ENCODE measurements at regions not wholly inside any gene's neighbourhood (a gene's known extent, or its start where the extent isn't known, plus 50 kb on each side); places are given as distances from the start of the nearest gene placed in this dataset.
"Not testable (repeated sequence)": the region's sequence is repeated elsewhere in the genome, so short reads cannot be mapped to it uniquely, and the experiment has no call there.

DNA sequence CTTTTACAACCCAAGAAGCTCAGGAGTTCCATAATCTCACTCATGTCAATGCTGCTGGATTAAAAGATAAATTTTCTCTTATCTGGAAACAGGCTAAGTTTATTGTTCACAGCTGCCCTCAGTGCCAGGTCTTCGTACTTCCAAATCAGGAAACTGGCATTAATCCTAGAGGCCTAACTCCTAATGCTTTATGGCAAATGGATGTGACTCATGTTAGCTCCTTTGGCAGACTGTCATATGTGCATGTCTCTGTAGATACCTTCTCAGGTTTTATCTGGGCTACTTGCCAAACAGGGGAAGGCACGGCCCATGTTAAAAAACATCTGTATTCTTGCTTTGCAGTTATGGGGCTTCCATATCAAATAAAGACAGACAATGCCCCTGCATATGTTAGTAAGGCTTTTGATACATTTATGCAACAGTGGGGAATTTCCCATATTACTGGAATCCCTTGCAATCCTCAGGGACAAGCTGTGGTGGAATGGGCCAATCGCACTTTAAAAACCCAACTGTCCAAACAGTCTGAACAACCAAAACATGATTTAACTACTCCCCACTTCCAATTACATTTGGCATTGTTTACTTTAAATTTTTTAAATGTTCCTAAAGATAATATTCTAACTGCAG, 570.8 kb upstream of the PTGER4 start:
- H3K4me3 ChIP-seq: not testable (repeated sequence)
- H3K27ac ChIP-seq: peak overlapping the region in 5 of 21 experiments; percentile 9 to 59 (median 42)

DNA sequence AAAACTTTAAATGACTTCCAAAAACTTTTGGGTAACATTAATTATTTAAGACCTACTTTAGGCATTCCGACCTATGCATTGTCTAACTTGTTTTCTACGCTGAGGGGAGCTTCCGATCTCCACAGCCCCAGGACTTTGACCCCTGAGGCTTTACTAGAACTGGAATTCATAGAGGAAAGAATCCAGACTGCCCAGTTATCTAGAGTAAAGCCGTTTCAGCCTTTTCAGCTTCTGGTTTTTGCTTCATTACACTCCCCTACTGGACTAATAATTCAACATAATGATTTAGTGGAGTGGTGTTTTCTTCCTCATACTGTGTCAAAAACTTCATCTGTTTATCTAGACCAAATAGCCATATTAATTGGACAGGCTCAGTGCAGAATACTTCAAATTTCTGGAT, 571.9 kb upstream of the PTGER4 start:
- not testable (repeated sequence) for H3K27ac ChIP-seq, H3K4me3 ChIP-seq

DNA sequence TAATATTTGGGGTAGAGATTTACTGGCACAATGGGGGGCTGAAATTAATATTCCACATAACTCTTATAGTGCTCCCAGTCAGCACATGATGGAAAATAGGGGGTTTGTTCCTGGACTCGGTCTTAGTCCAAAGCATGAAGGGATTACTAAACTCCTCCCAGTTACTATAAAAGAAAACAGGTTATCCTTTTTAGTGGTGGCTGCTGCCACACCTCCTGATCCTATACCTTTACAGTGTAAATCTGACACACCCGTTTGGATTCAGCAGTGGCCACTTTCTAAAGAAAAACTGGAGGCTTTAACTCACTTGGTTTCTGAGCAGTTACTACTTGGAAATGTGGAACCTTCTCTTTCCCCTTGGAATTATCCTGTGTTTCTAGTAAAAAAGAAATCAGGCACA, 572.9 kb upstream of the PTGER4 start:
- H3K27ac ChIP-seq: no peak overlapping the region
- H3K4me3 ChIP-seq: no peak overlapping the region

DNA sequence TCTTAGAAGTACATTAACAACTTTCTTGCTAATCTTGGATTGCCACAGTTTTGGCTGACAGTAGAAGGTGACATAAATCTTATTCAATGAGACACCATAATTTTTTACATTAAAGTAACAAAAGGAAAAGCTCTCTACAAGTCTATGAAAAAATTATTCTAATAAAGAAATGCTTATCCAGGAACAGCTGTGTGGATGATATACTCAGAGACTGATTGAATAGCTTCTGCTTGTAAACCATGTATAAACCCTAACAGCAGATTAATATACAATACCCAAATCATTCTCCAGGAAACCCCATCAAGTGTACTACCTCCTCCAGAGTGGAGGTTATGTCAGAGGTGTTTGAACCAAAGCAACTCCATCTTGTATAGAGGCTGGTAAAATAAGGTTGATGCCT, 581.4 kb upstream of the PTGER4 start:
- Histone ChIP-seq H3K27ac (no peak overlapping the region), H3K4me3 (no peak overlapping the region)

DNA sequence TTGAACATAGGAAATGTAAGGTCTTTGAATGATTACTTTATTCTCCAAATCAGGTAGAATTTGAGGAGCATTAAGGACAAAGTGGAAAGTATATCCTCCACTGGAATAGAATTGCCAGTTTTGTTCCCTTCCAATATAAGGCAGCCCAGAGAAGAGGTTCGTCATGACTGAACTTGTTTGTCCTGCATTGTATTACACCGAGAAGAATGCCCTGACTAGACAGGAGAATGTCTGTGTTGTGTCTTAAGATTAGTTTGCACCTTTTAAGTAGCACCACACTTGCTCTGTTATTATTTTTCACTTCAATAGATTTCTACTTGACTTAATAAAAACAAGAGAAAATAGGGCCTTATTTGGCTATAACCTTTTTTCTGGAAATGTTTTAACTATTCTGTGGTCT, 586.2 kb upstream of the PTGER4 start:
- Histone ChIP-seq H3K4me3 (no peak overlapping the region), H3K27ac (no peak overlapping the region)

DNA sequence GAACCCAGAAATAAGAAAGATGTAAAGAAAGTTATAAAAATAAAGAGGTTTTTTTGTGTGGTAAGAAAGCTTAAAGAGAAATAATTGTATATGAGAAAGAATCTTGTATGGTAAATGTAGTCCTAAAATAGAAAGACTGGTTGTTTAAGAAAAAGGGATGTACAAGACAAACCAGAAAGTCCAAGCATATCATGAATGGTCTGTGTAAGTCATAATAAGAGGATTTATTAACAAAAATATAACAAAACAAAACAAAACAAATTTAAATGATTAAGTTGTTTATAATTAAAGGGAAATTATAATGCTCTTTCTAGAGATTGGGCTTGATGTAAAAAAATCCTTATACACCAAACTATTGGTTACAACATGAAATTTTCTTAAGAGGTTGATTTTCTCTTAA, 590.4 kb upstream of the PTGER4 start:
- Histone ChIP-seq H3K4me3 (no peak overlapping the region), H3K27ac (no peak overlapping the region)

DNA sequence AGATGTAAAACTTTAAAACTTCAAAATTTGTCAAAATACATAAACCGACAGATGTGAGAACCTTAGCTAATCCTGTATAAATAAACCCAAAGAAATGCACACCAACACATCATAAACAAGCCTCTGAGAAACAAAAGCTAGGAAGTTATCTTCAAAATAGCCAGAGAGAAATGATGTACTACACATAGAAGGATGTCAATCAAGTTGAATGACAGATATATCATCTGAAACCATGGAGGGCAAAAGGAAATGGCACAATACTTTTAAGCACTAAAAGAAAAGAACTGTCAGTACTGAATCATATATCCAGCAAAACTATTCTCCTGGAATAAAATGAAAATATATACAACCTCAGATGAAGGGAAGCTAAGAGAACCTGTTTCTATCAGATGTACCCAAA, 595.1 kb upstream of the PTGER4 start:
- no peak overlapping the region for H3K27ac ChIP-seq
- H3K4me3 ChIP-seq: no peak overlapping the region

DNA sequence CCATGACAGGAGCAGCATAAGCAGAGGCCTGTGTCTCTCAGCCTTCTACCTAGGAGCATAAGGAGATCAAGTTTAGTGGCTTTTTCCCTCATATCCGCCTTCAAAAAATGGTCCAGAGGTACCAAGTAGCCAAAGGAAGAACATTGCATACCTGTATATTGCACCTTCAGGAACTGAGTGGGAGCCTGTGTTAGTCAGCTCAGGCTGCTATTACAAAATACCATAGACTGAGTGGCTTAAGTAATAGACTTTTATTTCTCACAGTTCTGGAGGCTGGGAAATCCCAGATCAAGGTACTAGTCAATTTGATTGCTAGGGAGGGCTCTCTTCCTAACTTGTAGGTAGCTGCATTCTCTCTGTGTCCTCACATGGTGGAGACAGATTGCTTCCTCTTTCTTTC, 597.4 kb upstream of the PTGER4 start:
- Histone ChIP-seq H3K27ac (no peak overlapping the region), H3K4me3 (no peak overlapping the region)

DNA sequence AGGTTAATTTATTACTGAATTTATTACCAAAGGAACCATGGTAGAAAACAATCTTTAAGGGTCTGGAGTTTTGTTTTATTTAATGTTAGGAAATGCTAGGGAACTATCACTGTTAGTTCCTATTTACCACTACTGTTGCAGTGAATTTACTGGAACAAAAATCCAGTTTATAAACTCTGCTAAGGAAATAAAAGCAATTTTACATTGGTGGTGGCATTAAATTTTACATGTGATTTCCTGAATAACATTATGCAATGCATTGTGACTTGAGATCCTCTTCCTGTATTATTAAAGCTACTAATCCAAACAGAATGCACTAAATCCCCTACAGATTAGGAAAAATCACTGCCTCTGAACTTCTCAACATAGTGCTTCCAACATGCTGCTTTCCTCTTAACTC, 599.5 kb upstream of the PTGER4 start:
- Histone ChIP-seq H3K27ac (no peak overlapping the region), H3K4me3 (no peak overlapping the region)

DNA sequence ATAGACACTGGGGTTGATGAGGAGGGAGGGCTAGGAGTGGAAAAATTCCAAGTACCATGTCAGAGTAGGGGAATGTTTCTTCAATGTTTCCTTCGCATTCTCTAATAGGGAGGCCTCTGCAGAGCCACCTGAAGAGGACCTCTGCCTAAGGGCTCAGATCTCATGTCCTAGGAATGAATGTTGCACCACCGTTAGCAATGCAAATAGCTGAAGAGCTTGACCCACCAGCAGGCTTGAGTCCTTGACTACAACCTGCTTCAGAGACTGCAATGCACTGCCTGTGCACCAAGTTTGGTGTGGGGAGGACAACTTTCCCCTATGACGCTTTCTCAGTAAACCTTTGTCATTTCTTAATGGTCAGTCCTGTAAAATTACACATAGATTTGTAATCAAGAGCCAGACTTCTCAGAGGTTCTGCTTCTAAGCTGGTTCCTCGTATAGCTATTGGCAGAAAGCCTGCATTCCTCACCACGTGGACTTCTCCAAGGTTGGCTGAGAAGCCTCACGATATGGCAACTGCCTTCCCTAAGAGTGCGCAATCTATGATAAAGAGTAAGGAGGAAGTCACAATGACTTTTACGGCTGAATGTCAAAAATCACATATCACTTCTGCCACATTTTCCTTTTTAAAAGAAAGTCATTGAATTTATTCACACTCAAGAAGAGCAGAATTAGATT, 600.7 kb upstream of the PTGER4 start:
- no peak overlapping the region for H3K4me3 ChIP-seq
- no peak overlapping the region for H3K27ac ChIP-seq

DNA sequence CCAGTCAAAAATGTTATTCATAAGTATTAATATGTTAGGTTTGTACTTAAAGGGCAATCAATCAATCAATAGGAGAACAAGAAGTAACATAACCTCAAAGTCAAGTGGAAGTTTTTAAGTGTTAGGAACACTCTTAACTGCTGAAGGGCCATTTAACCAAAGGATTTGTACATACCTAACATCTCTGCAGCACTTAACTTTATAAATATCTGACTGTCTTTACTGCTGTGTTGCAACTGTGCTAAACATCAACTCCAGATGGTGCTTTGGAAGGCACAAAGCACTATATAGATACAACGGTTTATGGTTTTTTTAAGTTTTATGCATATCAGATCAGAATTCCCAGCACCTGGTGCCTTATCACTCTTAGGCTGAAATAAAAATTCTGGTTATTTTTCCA, 604.9 kb upstream of the PTGER4 start:
- H3K27ac ChIP-seq: no peak overlapping the region
- no peak overlapping the region for H3K4me3 ChIP-seq

DNA sequence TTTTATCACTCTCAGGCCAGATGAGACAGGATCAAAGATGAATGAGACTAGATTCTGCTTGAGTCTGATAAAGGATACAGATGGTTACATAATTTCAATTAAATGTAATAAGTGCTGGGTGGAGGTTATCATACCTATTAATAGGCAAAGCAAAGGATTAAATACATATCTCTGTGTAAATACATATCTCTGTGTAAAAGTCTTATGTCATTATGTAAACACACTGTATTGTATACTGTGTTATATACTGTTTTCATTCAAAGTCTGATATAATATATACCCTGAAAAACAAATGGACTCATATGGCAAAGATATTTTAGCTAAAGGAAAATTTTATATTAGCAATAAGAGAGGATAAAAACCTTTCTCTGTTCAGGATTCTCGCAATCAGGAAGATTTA, 605.8 kb upstream of the PTGER4 start:
- H3K4me3 ChIP-seq: no peak overlapping the region
- no peak overlapping the region for H3K27ac ChIP-seq

DNA sequence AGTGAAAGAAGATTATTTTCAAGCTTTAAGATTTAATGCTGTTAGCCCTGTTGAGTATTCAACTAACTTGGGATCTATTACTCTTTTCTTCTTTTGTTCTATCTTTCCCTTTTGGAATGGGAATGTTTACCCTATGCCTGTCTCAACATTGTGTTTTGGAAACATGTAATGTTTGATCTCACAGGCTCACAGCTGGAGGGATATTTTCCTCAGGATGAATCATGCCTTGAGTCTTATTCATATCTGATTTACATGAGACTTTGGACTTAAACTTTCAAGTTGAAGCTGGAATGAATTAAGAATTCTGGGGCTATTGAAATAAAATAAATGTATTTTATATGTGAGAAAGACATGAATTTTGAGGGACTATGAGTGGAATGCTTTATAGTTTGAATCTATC, 607.8 kb upstream of the PTGER4 start:
- Histone ChIP-seq H3K27ac (peak overlapping the region in 6 of 21 experiments; percentile 30 to 75 (median 54)), H3K4me3 (no peak overlapping the region)

DNA sequence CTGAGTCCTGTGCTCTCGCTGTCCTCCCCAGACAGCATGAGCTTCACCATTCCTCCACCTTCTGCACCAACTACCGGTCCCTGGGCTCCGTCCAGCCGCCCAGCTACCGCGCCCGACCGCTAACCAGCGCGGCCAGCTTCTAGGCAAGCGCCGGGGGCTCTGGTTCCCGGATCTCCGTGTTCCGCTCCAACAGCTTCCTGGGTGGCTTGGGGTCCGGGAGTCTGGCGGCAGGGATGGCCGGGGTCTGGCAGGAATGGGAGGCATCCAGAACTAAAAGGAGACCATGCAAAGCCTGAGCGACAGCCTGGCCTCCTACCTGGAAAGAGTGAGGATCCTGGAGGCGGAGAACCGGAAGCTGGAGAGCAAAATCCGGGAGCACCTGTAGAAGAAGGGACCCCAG, 613.1 kb upstream of the PTGER4 start:
- Histone ChIP-seq H3K4me3 (no peak overlapping the region), H3K27ac (no peak overlapping the region)

DNA sequence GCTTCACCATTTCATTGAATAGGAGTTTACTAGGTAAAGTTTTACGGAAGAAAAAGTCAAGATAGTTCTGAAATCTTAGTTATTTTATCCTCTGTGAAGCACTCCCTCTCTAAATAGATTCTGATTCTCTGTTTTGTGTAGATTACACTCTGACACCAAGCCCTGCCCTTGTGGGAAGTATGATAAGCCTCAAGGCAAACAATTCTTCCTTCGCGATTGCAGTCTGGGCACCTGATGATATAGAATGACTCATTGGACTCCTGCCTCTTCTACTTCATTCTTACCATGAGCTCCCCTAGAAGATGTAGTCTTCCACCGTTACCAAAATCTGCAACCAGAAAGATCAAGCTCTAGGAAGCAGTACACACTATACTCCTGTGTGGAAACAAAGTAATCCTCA, 626.9 kb upstream of the PTGER4 start:
- H3K27ac ChIP-seq: no peak overlapping the region

DNA sequence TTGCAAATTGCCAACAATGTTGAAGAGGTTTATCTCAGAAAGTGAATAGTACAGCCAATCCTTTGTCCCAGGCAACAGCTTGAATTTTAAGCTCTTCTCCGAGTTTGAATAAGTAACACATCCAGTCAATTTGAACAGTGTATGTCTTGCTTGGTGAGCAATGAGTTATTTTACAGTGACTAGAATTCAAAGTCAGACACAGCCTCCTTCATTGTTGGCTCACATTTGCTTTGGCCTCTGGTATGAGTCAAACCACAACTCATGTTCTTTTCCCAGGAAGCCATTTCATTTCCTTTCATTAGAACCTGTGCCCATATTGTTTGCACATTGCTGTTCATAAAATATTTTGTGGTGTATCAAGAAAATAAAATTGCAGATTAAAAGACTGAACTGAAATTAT, 622.0 kb upstream of the DAB2 start:
- H3K4me3 ChIP-seq: no peak overlapping the region
- H3K27ac ChIP-seq: no peak overlapping the region

More for the DNA sequence above, 626.9 kb upstream of the PTGER4 start:
- no peak overlapping the region for H3K4me3 ChIP-seq

DNA sequence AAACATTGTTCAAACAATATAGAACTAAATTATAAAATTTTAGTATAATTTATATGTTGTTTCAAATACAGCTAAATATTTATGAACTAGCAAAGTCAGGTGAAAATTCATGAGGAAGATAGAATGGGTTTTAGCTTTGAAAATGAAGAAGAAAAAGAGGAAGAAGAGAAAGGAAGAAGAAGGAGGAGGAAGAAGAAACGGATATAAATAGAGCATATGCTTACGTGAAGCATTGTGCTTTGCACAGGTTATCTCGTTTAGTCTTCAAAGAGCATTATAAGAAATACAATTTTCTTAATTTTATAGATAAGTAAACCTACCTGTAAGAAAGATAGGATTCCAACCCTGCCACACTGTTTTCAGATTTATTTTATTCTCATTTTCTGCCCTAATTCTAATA, 620.6 kb upstream of the DAB2 start:
- H3K27ac ChIP-seq: no peak overlapping the region
- H3K4me3 ChIP-seq: no peak overlapping the region

DNA sequence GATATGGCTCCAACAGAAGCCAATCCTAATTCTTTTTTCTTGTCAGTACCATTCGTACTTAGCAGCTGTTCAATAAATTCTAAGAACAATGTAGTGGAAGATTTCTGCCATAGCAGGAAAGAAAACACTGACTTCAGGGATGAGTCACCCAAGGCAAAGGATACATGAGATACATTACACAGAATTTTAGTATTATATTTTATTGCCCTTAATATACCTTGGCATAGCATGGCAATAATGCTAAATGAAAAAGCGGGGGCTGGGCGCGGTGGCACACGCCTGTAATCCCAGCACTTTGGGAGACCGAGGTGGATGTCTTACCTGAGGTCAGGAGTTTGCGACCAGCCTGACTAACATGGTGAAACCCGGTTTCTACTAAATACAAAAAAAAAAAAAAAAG, 619.1 kb upstream of the DAB2 start:
- no peak overlapping the region for H3K27ac ChIP-seq
- no peak overlapping the region for H3K4me3 ChIP-seq

DNA sequence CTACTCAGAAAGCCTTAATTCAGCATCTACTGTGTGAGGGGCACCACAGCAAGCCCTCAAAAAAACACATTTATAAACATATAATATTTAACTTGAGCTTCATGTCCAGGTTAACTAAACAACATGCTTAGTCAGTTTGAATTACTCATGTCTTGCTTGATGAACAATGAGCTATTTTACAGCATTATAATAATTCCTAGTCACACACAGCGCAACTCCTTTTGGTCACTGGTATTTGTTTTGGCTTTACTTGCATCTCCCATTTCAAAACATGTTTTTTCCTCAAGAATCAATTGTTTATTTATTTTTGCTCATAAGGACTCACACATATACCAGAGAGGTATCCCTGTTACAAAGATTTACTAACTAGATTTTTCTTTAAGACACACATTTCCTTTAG, 616.7 kb upstream of the DAB2 start:
- no peak overlapping the region for H3K4me3 ChIP-seq
- H3K27ac ChIP-seq: no peak overlapping the region

DNA sequence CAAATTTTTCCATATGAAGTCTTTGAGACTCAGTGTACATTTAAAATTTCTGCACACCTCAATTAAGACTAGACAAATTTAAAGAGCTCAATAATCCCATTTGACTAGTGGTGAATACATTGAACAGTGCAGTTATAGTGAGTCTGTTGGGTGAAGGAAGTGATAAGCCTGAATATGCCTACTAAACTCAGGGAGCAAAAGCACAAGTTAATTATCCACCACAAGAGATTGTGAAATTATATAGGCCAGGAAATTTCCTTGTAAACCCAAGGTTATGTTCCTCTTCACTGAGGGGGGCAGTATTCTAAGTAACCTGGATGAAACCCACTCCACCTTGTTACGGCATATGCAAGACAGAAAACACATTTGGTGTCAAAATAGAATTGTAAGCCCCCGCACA, 612.9 kb upstream of the DAB2 start:
- Histone ChIP-seq H3K27ac (no peak overlapping the region), H3K4me3 (no peak overlapping the region)

DNA sequence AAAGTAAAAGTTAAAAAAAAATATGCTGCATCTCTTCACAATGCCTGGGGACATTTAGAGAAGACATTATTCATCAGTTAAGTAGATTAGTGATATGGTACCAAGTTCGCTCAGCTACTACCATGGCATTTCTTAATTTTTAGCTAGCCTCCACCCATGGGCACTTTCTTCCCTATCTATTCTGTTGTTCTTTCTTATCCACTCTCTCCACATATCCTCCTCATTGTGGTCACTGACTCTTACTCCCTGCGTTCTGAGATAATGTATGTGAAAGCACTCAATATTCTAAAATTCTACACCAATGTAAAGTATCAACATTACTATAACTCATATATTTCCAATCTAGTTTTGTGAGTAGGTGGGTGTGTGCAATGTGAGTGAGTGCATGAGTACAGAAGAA, 609.7 kb upstream of the DAB2 start:
- H3K27ac ChIP-seq: no peak overlapping the region
- H3K4me3 ChIP-seq: no peak overlapping the region

DNA sequence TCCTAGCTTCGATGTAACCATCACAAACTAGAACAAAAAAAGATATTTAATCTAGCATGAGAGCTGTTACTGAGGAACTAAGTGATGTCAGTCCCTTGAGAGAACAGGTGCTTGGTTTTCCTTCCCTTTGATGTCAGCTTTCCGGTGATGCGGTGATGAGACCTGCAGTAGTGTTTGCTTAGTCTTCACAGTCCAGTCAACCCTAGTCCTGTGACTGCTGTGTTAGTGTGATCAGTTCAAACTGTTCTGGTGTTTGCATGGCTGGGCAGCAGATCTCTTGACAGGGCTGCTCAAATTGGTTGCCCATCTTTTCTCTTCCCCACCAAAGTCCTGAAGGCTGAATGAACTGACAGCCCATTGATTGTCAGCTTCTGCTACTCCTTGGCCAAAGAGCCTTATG, 608.6 kb upstream of the DAB2 start:
- Histone ChIP-seq H3K4me3 (no peak overlapping the region), H3K27ac (no peak overlapping the region)
